ENCODE measurements at regions not wholly inside any gene's neighbourhood (a gene's known extent, or its start where the extent isn't known, plus 50 kb on each side); places are given as distances from the start of the nearest gene placed in this dataset.

DNA sequence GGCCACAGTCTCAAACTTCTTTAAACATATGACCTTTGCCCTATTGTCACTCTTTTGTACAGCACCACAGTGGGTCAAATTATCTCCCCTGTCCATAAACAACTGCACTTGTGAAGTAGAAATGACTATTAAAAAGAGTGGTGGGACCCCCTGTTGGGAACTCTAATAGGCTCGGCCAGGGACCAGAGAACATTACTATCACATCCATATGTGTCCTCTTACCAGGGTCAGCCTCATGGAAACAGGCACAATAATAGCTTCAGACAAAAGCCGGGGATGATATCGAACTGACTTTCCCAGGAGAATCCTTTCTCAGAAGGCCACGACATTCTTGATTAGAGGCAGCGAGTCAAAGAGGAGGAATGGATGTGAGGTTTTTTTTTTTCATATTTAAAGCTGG, 96.6 kb downstream of the NKX2-1 start:
- no peak overlapping the region for H3K4me2 ChIP-seq (ENCODE audit: insufficient read depth, low read length)
- no peaks in the 10 kb centered on the region for H4K20me1 ChIP-seq (replicated peaks; ENCODE audit: control insufficient read depth, extremely low read depth, insufficient read depth, low read length)
- ChIA-PET CTCF (no interaction called here), POLR2A (no interaction called here)
- FAIRE-seq (no peak), DNase-seq (ENCODE audit: low read depth, low spot score) (no peak)
- intact Hi-C loops (cut with micrococcal nuclease) (no loop called here), dilution Hi-C loops (cut with MboI; ENCODE audit: extremely low pct_ligation_motif_present, low sequenced_read_pairs) (no loop called here)
- no peak overlapping the region for H3K4me3 ChIP-seq (replicated peaks in 1 of 3; ENCODE audit: insufficient read depth in 1 of 3, low read depth in 1 of 3, low read length in 3 of 3)
- no peak for TF ChIP-seq GATA2 (IDR thresholded peaks at IDR 0.05; ENCODE audit: insufficient read depth, insufficient read length, low read depth, low read length)
- TF ChIP-seq POLR2A (IDR thresholded peaks at IDR 0.05; ENCODE audit: low read depth, low read length), result no peak
- TF ChIP-seq POLR2AphosphoS5 (IDR thresholded peaks at IDR 0.05; ENCODE audit: insufficient read depth, low read depth, low read length), result no peak
- TF ChIP-seq, protein P1, sequence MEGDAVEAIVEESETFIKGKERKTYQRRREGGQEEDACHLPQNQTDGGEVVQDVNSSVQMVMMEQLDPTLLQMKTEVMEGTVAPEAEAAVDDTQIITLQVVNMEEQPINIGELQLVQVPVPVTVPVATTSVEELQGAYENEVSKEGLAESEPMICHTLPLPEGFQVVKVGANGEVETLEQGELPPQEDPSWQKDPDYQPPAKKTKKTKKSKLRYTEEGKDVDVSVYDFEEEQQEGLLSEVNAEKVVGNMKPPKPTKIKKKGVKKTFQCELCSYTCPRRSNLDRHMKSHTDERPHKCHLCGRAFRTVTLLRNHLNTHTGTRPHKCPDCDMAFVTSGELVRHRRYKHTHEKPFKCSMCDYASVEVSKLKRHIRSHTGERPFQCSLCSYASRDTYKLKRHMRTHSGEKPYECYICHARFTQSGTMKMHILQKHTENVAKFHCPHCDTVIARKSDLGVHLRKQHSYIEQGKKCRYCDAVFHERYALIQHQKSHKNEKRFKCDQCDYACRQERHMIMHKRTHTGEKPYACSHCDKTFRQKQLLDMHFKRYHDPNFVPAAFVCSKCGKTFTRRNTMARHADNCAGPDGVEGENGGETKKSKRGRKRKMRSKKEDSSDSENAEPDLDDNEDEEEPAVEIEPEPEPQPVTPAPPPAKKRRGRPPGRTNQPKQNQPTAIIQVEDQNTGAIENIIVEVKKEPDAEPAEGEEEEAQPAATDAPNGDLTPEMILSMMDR (IDR thresholded peaks at IDR 0.05; ENCODE audit: extremely low read depth in 1 of 2, insufficient read depth in 1 of 2, low read depth in 1 of 2, low read length in 2 of 2), result no peak
- TF ChIP-seq FOS (IDR thresholded peaks at IDR 0.05; ENCODE audit: borderline replicate concordance, insufficient read depth, low read length), result no peak
- TF ChIP-seq EZH2 (IDR thresholded peaks at IDR 0.05; ENCODE audit: borderline replicate concordance, low read depth, low read length, severe bottlenecking), result no peak
- no peak for TF ChIP-seq MYC (IDR thresholded peaks at IDR 0.05; ENCODE audit: low read depth, low read length)
- TF ChIP-seq, protein P2, sequence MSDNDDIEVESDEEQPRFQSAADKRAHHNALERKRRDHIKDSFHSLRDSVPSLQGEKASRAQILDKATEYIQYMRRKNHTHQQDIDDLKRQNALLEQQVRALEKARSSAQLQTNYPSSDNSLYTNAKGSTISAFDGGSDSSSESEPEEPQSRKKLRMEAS (IDR thresholded peaks at IDR 0.05; ENCODE audit: insufficient read depth, insufficient read length), result no peak
- TF ChIP-seq JUN (IDR thresholded peaks at IDR 0.05; ENCODE audit: borderline replicate concordance, insufficient read depth, insufficient read length, low read depth), result no peak
- H3K79me2 ChIP-seq (ENCODE audit: control insufficient read depth, insufficient read depth, low read length), result no peaks in the 10 kb centered on the region
- no peak overlapping the region for H3K27ac ChIP-seq (ENCODE audit: insufficient read depth, low read depth, low read length)
- no peaks in the 10 kb centered on the region for H3K27me3 ChIP-seq (ENCODE audit: control insufficient read depth in 2 of 2, insufficient read depth in 2 of 2, low read length in 2 of 2)
- no peaks in the 10 kb centered on the region for H3K9me3 ChIP-seq (replicated peaks; ENCODE audit: control insufficient read depth, insufficient read depth, low read length)
- no peak overlapping the region for H2AFZ ChIP-seq (ENCODE audit: low read depth, low read length)
- no peak overlapping the region for H3K9ac ChIP-seq (replicated peaks; ENCODE audit: extremely low read depth, insufficient read depth, low read length)
- H3K36me3 ChIP-seq (ENCODE audit: control insufficient read depth in 2 of 2, extremely low read depth in 1 of 2, insufficient read depth in 2 of 2, low read length in 2 of 2), result no peaks in the 10 kb centered on the region
- H3K4me1 ChIP-seq (ENCODE audit: control insufficient read depth, extremely low read depth, insufficient read depth, low read length), result no peaks in the 10 kb centered on the region
- no peaks in the 10 kb centered on the region for H3K9me1 ChIP-seq (replicated peaks; ENCODE audit: control insufficient read depth, extremely low read depth, insufficient read depth, low read length)
- BruUV-seq (replicated peaks), result no TSS peak

Data from endothelial cell of umbilical vein (primary cell).